ENCODE measurements at regions not wholly inside any gene's neighbourhood (a gene's known extent, or its start where the extent isn't known, plus 50 kb on each side); places are given as distances from the start of the nearest gene placed in this dataset.

DNA sequence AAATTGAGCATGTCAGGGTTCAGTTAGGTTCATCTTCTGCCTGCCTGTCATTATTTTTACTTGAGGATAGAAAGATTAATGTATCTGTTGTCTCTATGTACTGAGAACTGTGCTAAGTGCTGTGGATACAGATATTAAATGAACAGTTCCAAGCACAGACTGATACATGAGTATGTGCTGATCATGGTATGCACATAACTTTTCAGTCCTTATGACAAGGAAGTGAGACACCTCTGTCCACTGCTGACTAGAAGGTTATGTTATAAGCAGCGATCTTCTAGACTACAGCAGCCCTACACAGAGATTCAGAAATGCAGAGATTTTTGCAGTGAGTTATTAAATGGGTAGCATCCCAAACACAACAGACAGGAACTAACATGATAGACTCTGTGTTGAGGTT lies 335.6 kb upstream of the MTNR1B start (continued):
- TF ChIP-seq RERE (CRISPR knock-in tag; IDR thresholded peaks at IDR 0.05; ENCODE audit: low read depth): no peak
- no peak for TF ChIP-seq ZFP36L2 (CRISPR knock-in tag; IDR thresholded peaks at IDR 0.05)
- TF ChIP-seq SSRP1 (CRISPR knock-in tag; IDR thresholded peaks at IDR 0.05): no peak
- TF ChIP-seq, protein P1, sequence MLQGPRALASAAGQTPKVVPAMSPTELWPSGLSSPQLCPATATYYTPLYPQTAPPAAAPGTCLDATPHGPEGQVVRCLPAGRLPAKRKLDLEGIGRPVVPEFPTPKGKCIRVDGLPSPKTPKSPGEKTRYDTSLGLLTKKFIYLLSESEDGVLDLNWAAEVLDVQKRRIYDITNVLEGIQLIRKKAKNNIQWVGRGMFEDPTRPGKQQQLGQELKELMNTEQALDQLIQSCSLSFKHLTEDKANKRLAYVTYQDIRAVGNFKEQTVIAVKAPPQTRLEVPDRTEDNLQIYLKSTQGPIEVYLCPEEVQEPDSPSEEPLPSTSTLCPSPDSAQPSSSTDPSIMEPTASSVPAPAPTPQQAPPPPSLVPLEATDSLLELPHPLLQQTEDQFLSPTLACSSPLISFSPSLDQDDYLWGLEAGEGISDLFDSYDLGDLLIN (CRISPR knock-in tag; IDR thresholded peaks at IDR 0.05; ENCODE audit: borderline replicate concordance): no peak
- TF ChIP-seq, protein P2, sequence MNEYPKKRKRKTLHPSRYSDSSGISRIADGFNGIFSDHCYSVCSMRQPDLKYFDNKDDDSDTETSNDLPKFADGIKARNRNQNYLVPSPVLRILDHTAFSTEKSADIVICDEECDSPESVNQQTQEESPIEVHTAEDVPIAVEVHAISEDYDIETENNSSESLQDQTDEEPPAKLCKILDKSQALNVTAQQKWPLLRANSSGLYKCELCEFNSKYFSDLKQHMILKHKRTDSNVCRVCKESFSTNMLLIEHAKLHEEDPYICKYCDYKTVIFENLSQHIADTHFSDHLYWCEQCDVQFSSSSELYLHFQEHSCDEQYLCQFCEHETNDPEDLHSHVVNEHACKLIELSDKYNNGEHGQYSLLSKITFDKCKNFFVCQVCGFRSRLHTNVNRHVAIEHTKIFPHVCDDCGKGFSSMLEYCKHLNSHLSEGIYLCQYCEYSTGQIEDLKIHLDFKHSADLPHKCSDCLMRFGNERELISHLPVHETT (CRISPR knock-in tag; conservative IDR thresholded peaks at IDR 0.05): no peak
- TF ChIP-seq, protein P3, sequence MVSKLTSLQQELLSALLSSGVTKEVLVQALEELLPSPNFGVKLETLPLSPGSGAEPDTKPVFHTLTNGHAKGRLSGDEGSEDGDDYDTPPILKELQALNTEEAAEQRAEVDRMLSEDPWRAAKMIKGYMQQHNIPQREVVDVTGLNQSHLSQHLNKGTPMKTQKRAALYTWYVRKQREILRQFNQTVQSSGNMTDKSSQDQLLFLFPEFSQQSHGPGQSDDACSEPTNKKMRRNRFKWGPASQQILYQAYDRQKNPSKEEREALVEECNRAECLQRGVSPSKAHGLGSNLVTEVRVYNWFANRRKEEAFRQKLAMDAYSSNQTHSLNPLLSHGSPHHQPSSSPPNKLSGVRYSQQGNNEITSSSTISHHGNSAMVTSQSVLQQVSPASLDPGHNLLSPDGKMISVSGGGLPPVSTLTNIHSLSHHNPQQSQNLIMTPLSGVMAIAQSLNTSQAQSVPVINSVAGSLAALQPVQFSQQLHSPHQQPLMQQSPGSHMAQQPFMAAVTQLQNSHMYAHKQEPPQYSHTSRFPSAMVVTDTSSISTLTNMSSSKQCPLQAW (CRISPR knock-in tag; IDR thresholded peaks at IDR 0.05): no peak
- TF ChIP-seq ZNF777 (CRISPR knock-in tag; IDR thresholded peaks at IDR 0.05): no peak
